Dermis microvascular lymphatic vessel endothelial cell (primary cell): ENCODE measurements at regions not wholly inside any gene's neighbourhood (a gene's known extent, or its start where the extent isn't known, plus 50 kb on each side); places are given as distances from the start of the nearest gene placed in this dataset.
"Not testable (repeated sequence)": the region's sequence is repeated elsewhere in the genome, so short reads cannot be mapped to it uniquely, and the experiment has no call there.

Experiments
- DNase-seq, 2 donors: peaks; one replicate each; pipeline versions ENCODE4 v3.0.0 to v3.0.0-alpha.2; 2010; ENCODE audit warnings: low read depth in 2 of 2

- DNase-seq, result no peak
Measured at GRCh38 chr10:31123946-31124345, 92.3 kb upstream of the ZNF438 start.

- DNase-seq, result no peak
Measured at GRCh38 chr10:31124852-31125251, 93.2 kb upstream of the ZNF438 start.

GRCh38 chr10:31125789-31126188 is 94.1 kb upstream of the ZNF438 start:
- DNase-seq, result no peak

GRCh38 chr10:31126593-31126992 is 94.9 kb upstream of the ZNF438 start:
- no peak for DNase-seq

- no peak for DNase-seq
Measured at GRCh38 chr10:31128536-31128935, 96.9 kb upstream of the ZNF438 start.

- DNase-seq, result peak in 1 of 2 donors; percentile 46
Measured at GRCh38 chr10:31129271-31129670, 97.6 kb upstream of the ZNF438 start.

GRCh38 chr10:31129880-31130405 is 98.3 kb upstream of the ZNF438 start:
- no peak for DNase-seq

GRCh38 chr10:31130406-31130805 is 98.7 kb upstream of the ZNF438 start:
- DNase-seq, result no peak

GRCh38 chr10:31131251-31131650 is 99.6 kb upstream of the ZNF438 start:
- DNase-seq, result no peak

GRCh38 chr10:31132681-31133244 is 101.1 kb upstream of the ZNF438 start:
- no peak for DNase-seq

- no peak for DNase-seq
Measured at GRCh38 chr10:31133251-31133791, 101.7 kb upstream of the ZNF438 start.

- DNase-seq, result peak in 1 of 2 donors; percentile 61
Measured at GRCh38 chr10:31133792-31134310, 102.2 kb upstream of the ZNF438 start.

- DNase-seq, result peak; percentile 49 to 84
Measured at GRCh38 chr10:31134311-31134952, 102.8 kb upstream of the ZNF438 start.

GRCh38 chr10:31135171-31135570 is 103.5 kb upstream of the ZNF438 start:
- DNase-seq, result peak in 1 of 2 donors; percentile 15

GRCh38 chr10:31135791-31136190 is 104.1 kb upstream of the ZNF438 start:
- not testable (repeated sequence) for DNase-seq

- DNase-seq, result no peak
Measured at GRCh38 chr10:31136386-31136785, 104.7 kb upstream of the ZNF438 start.

- peak in 1 of 2 donors; percentile 28 for DNase-seq
Measured at GRCh38 chr10:31136930-31137885, 105.5 kb upstream of the ZNF438 start.

- DNase-seq, result no peak
Measured at GRCh38 chr10:31138026-31138553, 106.4 kb upstream of the ZNF438 start.

- DNase-seq, result no peak
Measured at GRCh38 chr10:31139497-31139896, 107.8 kb upstream of the ZNF438 start.

- DNase-seq, result no peak
Measured at GRCh38 chr10:31140716-31141115, 109.1 kb upstream of the ZNF438 start.

GRCh38 chr10:31142026-31142425 is 110.4 kb upstream of the ZNF438 start:
- DNase-seq, result no peak
